Stimulated activated naive CD8-positive, alpha-beta T cell treated with anti-CD3 and anti-CD28 coated beads, Interleukin-15, Interleukin-2, amounts not matched to agents 100 U/mL and 50 U/mL, for 24 hours (primary cell): ENCODE measurements at regions not wholly inside any gene's neighbourhood (a gene's known extent, or its start where the extent isn't known, plus 50 kb on each side); places are given as distances from the start of the nearest gene placed in this dataset.

ENCODE experiments used
- ATAC-seq: fragments of 150-1000 bp; cut with Tn5 transposase; one replicate; pipeline ENCODE4 v1.10.0; 2021
- DNase-seq: peaks from one replicate; pipeline ENCODE4 v3.0.0; 2021

- DNase-seq (no peak), ATAC-seq (no peak)
These were observed 58.9 kb upstream of the SEMA3C start for GRCh38 chr7:80977751-80978150.

DNA sequence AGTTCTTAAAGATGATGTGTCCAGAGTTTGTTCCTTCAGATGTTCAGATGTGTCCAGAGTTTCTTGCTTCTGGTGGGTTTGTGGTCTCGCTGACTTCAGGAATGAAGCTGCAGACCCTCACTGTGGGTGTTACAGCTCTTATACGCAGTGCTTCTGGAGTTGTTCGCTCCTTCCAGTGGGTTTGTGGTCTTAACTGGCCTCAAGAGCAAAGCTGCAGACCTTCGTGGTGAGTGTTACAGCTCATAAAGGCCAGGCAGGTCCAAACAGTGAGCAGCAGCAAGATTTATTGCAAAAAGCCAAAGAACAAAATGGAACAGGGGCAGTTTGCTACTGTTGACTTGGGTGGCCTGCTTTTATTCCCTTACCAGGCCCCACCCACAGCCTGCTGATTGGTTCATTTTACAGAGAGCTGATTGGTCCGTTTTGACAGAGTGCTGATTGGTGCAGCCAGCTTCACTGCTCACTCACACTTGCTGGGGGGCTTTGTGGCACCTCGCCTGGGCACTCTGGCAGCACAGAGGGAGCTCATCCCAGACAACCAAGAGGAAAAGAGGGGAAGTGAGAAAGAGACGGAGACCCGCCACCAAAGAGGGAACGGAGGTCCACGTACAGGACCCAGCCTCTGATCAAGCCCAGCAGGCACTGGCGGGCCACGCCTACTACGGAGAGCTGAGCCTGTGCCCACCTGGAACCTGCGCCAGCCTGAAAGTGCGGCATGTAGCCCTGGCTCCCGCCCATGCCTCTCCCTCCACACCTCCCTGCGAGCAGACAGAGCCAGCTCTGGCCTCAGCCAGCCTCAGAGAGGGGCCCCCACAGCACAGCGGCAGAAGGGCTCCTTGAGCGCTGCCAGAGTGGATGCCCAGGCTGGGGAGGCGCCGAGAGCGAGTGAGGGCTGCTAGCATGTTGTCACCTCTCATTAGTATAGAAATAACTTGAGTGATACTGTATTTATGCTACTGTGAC is 55.8 kb upstream of the SEMA3C start:
- DNase-seq: no peak
- no peak for ATAC-seq

DNA sequence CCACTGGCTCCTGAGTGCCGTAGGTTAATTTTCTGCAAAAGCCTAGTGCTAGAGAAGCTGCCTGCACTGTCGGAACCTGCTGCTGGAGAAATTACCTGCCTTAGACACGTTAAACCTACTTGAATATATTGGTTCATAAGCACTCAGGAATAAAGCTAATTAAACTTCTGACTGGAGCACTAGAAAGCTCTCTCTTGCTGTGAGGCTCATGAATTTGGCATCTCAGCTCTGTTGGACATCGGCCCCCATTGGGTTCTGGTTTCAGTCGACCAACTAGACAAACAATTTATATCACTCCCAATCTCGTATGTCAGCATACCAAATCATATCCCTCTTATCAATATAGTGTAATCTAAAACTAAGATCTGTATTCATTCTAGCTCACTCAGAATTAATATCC is 52.4 kb upstream of the SEMA3C start:
- ATAC-seq (no peak), DNase-seq (no peak)
